ENCODE measurements at regions not wholly inside any gene's neighbourhood (a gene's known extent, or its start where the extent isn't known, plus 50 kb on each side); places are given as distances from the start of the nearest gene placed in this dataset.

- TF ChIP-seq CTCF (IDR thresholded peaks at IDR 0.05) (no peak), ZFX (IDR thresholded peaks at IDR 0.05; ENCODE audit: borderline replicate concordance) (no peak)
These were observed 227.9 kb upstream of the ANKRD50 start for GRCh38 chr4:124940387-124940786.
